Left forelimb (tissue), 1 donor: ENCODE measurements at regions not wholly inside any gene's neighbourhood (a gene's known extent, or its start where the extent isn't known, plus 50 kb on each side); places are given as distances from the start of the nearest gene placed in this dataset.
"Not testable (repeated sequence)": the region's sequence is repeated elsewhere in the genome, so short reads cannot be mapped to it uniquely, and the experiment has no call there.

Experiments used
- DNase-seq: peaks from one replicate; pipeline ENCODE4 v3.0.0-alpha.2; 2018; ENCODE audit warnings: low spot score

DNA sequence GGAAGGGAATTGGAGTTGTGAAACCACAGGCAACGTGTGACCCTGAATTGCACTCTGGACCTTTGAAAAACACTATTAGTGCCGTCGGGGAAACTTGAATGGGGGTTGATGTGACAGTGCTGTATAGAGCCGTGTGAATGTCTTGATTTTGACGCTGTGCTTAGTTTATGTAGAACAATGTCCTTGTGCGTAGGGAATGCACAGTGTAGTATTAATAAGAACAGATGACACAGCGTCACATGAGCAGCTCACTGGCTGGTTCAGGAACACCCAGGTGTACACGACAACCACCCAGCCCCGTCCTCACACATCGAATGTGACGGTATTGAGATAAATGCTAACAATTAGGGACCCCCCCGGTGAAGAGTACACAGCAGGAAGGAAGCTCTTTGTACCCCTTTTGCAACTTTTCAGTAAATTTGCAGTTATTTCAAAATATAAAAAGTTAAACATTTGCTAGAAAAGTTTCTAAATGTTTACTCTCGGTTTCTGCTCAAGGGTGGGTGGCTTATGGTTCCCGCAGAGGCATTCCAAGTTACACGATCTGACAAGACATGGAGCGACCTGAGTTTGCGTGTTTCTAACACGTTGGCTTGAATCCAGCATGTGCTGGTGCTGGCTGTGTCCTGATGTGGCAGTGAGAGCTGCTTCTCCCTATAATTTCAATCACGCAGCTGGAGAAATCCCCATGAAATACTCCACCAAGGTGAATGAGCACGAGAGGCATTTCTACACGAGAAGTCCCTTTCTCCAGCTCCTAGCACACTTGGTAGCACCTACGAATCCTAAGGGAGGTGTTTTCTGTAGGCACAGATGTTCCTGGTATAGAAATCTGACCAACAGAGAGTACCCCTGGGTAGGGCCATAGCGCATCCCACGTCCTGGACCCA is 208.0 kb upstream of the EXOC2 start:
- no peak for DNase-seq

- DNase-seq: no peak
These were observed 204.7 kb upstream of the EXOC2 start for GRCh38 chr6:897528-898207.

- no peak for DNase-seq
These were observed 201.3 kb upstream of the EXOC2 start for GRCh38 chr6:894274-894673.

DNA sequence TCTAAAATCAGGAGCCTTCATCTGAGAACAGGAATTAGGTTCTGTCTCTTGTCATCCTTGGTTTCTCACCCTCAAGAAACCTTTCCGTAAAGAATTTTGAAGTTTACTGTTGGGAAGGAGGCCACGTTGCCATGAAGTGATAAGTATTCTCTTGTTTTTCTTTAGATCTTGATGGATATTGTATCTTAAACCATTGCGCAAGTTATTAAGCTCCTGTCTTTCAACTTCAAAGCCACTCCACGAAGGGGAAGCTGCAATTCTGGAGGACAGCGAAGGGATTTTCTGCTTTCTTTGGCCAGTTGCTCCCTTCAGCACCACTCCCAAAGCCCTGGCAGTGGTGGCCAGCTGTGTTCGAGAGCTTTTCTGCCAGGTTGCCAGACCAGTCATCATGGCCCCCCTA is 198.1 kb upstream of the EXOC2 start:
- DNase-seq: no peak

- no peak for DNase-seq
These were observed 197.3 kb upstream of the EXOC2 start for GRCh38 chr6:890201-890600.

DNA sequence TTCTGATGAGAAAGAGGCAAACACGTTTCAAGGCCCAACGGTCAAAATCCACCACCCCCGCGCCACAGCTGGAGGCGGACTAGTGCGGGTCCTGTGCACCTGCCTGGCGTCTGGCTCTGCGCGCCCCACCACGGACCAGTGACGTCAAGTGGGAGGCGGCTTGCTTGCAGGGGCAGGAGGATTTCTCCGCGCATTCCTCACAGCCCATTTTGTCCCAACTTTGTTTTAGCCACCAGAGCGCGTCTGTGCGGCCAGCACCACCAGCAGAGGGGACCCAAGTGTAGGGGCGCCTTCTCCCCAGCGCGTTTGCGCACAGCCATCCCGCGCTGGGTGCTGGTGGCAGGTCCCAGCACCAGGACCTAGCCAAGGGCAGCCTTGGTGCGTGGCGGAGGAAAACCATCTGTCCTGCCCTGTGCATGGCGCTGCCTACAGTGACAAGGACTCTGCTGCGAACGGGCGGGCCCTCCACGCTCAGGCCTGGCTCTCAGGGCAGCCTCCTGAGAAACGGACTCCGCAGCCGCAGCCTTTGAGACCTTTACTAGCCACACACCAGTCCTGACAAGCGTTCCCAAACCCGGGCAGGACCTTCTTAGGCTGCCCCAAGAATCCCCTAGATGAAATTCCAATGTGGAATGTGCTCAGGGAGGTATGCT is 194.8 kb upstream of the EXOC2 start:
- no peak for DNase-seq

DNA sequence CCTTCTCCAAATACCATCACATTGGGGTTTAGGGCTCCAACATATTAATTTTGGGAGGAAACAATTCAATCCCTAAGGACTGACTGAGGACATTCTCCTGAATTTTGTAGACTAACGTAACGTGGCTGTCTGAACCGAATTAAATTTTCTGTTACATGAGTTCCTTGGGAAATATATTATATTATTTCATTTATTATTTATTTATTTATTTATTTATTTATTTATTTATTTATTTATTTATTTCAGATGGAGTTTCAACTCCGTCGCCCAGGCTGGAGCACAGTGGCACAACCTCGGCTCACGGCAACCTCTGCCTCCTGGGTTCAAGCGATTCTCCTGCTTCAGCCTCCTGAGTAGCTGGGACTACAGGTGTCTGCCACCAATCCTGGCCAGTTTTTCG is 193.2 kb upstream of the EXOC2 start:
- DNase-seq: not testable (repeated sequence)

DNA sequence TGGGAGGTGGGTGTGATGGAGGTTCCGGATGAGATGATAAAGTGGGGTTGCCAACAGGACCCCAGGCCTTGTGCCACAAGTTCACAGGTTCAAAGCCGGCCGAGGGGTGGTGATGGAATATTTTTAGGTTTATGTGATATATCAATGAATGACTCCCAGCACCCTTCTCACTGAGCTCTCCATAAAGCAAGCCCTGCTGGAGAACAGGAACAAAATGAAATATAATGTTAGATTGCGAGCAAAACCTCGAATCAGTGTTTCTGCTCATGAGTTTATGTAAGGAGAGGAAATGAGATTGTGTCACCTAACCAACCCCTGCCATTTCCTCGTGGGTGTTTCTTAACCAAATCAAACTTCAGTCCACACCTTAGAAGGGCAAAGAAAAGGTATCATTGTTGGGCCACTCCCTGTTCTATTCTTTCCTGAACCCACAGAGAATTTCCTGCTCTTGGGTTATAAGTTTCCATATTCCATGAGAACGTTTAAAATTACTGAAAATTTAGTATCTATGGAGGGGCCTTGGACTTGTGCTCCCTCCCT is 192.2 kb upstream of the EXOC2 start:
- DNase-seq: no peak

DNA sequence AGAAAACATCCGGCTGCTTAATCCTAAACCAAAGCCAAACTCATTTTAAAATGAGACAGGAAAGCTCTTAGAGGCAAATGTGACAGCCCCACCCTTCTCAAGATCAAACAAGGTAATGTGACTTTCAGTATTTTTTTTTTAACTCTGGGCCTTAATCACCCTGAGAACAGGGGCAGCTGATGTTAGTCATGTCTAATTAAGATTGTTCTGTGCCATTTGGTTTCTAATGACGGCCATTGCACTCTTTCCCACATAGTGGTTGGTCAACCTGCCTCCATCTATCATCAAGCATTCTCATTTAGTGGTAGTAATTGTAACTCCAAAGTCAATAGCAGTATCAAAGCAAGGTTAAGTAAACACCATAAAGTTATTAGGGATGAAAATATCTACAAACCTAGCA is 191.6 kb upstream of the EXOC2 start:
- DNase-seq: no peak

DNA sequence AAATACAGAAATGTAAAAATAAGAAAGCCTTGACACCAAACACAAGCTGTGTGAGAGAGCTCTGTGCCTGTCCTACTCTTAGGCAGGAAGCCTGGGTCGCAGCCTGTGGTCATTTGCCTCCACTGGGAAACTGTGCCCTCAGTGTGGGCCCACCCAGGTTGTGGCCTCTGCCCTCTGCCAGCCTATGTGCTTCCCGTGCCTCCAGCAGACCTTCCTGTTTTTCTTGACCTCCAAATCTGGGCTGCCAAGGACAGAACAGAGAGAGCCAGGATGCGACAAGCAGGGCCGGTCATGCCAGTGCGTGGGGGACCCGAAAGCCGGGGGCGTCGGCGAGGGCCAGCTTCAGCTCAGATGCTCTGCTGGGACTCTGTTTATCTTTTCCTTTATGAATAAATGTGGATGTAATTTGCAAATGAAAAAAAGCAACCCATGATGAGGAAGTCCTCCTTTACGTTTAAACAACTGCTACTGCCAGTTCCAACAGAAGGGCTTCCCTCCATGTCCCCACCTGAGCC is 189.2 kb upstream of the EXOC2 start:
- no peak for DNase-seq

DNA sequence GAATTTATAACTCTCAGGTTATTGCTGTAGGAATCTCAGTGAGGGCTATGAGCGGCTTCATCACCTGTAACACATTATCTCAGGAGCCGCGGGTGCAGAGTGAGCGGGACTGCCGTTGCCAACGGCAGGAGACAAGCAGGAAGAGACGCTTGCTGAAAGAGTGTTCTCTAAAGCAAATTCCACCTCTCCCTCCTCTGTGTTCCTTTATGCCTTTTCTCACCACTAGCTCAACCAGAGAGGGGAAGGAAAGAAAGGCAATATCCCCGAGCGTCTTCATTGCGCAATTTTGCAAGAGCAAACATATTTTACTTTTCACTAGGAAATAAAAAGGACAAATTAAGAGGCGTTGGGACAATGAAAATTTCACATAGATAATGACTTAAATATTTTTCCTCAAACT is 185.2 kb upstream of the EXOC2 start:
- no peak for DNase-seq

DNA sequence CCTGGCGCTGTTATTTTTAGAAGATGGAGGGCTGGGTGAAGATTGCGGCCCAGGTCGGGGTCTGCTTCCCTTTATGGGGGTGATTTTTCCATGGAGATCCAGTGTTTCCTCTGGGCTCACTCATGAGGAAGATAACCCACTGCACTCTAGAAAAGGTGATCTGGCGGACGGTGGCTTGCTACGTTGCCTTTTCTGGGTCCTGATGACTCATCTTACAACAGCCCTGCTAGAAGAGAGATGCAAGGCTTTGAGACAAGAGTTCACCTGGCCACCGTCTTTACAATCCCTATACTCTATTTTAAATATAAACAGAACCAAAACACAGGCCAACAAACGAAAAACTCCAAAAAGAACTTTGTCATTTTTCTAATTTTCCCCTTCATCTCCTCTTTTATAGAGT is 182.1 kb upstream of the EXOC2 start:
- no peak for DNase-seq

- no peak for DNase-seq
These were observed 179.7 kb upstream of the EXOC2 start for GRCh38 chr6:872570-873125.

GRCh38 chr6:871503-871902 is 178.6 kb upstream of the EXOC2 start:
- DNase-seq: no peak

DNA sequence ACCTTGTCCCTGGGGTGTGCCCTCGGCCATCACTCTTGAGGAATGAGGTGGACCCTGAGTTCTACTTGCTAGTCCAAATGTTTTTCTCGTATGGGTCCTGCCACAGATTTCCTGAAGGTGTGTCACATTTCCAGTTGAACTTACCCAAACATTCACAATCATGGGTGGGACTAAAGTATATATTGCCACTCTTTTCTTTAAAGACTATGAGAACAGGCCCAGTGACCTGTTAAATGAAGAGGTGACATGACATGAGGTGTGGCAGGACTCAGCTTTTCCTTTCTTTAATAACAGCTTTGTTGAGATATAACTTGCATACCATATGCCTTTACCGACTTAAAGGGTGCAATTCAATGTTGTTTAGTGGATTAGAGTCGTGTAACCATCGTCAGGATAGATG is 177.2 kb upstream of the EXOC2 start:
- DNase-seq: no peak

- no peak for DNase-seq
These were observed 175.3 kb upstream of the EXOC2 start for GRCh38 chr6:868201-868600.

- no peak for DNase-seq
These were observed 174.4 kb upstream of the EXOC2 start for GRCh38 chr6:867378-867777.

GRCh38 chr6:866316-866715 is 173.4 kb upstream of the EXOC2 start:
- no peak for DNase-seq

GRCh38 chr6:865846-866245 is 172.9 kb upstream of the EXOC2 start:
- no peak for DNase-seq

- no peak for DNase-seq
These were observed 170.9 kb upstream of the EXOC2 start for GRCh38 chr6:863831-864230.

GRCh38 chr6:863127-863526 is 170.2 kb upstream of the EXOC2 start:
- DNase-seq: not testable (repeated sequence)

DNA sequence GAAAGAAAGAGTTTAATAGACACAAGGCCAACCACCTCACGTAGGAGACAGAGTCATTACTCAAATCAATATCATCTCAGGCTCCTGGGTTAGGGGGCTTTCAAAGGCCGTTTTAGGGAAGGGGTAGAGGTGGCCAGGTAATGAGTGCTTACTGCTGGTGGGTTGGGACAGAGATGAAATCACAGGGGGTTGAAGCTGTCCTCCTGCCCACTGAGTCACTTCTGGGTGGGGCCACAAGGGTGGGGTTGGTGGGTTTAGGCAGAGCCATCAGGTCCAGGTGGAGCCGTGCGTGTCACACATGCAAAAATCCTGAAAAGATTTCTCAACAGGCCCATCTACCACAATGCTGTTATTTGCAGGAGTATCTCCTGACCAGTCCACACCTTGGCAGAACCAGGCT is 167.0 kb upstream of the EXOC2 start:
- DNase-seq: no peak
